ENCODE measurements at regions not wholly inside any gene's neighbourhood (a gene's known extent, or its start where the extent isn't known, plus 50 kb on each side); places are given as distances from the start of the nearest gene placed in this dataset.
A peak's percentile ranks its signal among the peaks of the same experiment; 100 is the strongest.

- DNase-seq: no peak
- no peak overlapping the region for H3K4me3 Mint-ChIP-seq
- ATAC-seq: no peak
- H3K9me3 Mint-ChIP-seq: peaks cover 6% of the 10 kb centered on the region
- H3K4me1 Mint-ChIP-seq (ENCODE audit: low read depth): peaks cover 27% of the 10 kb centered on the region
- peaks cover 3% of the 10 kb centered on the region for H3K27me3 Mint-ChIP-seq
- no peaks in the 10 kb centered on the region for H3K36me3 Mint-ChIP-seq (ENCODE audit: low read depth)
- CTCF ChIA-PET: interaction anchor here (4.7 kb wide), 1 partner anchor 284 kb away, joined by 22 read pairs; no protein-coding TSS in a partner anchor
- POLR2A ChIA-PET: no interaction called here
- no peak for TF ChIP-seq CTCF (IDR thresholded peaks at IDR 0.05)
- intact Hi-C loops (cut with micrococcal nuclease): no loop called here
- no peak overlapping the region for H3K27ac Mint-ChIP-seq
These were observed 74.9 kb upstream of the DLX2 start for GRCh38 chr2:172177581-172177980.

- Mint-ChIP-seq H3K4me3 (no peak overlapping the region), H3K36me3 (ENCODE audit: low read depth) (no peaks in the 10 kb centered on the region), H3K27ac (no peak overlapping the region), H3K4me1 (ENCODE audit: low read depth) (peaks cover 27% of the 10 kb centered on the region), H3K9me3 (peaks cover 6% of the 10 kb centered on the region), H3K27me3 (peaks cover 3% of the 10 kb centered on the region)
- CTCF ChIA-PET: interaction anchor here (4.7 kb wide), 1 partner anchor 284 kb away, joined by 22 read pairs; no protein-coding TSS in a partner anchor
- ATAC-seq (no peak), DNase-seq (no peak)
- TF ChIP-seq CTCF (IDR thresholded peaks at IDR 0.05): no peak
- intact Hi-C loops (cut with micrococcal nuclease): no loop called here
- POLR2A ChIA-PET: no interaction called here
These were observed 75.3 kb upstream of the DLX2 start for GRCh38 chr2:172177996-172178395.

- H3K36me3 Mint-ChIP-seq (ENCODE audit: low read depth): no peaks in the 10 kb centered on the region
- H3K9me3 Mint-ChIP-seq: peaks cover 6% of the 10 kb centered on the region
- H3K27me3 Mint-ChIP-seq: no peaks in the 10 kb centered on the region
- intact Hi-C loops (cut with micrococcal nuclease): no loop called here
- CTCF ChIA-PET: interaction anchor here (4.7 kb wide), 1 partner anchor 283 kb away, joined by 22 read pairs; no protein-coding TSS in a partner anchor
- no peak overlapping the region for H3K4me3 Mint-ChIP-seq
- ATAC-seq (peak; percentile 45), DNase-seq (peak; percentile 48)
- no peak overlapping the region for H3K27ac Mint-ChIP-seq
- no peak for TF ChIP-seq CTCF (IDR thresholded peaks at IDR 0.05)
- H3K4me1 Mint-ChIP-seq (ENCODE audit: low read depth): peaks cover 25% of the 10 kb centered on the region
- POLR2A ChIA-PET: no interaction called here
These were observed 76.5 kb upstream of the DLX2 start for GRCh38 chr2:172179045-172179701.

GRCh38 chr2:172181840-172182239, 79.1 kb upstream of the DLX2 start:
- H3K27ac Mint-ChIP-seq: no peak overlapping the region

More at GRCh38 chr2:172181840-172182239, 79.1 kb upstream of the DLX2 start:
- H3K4me1 Mint-ChIP-seq (ENCODE audit: low read depth): peaks cover 25% of the 10 kb centered on the region
- H3K4me3 Mint-ChIP-seq: no peak overlapping the region
- CTCF ChIA-PET: no interaction called here
- DNase-seq: no peak
- ATAC-seq: no peak
- TF ChIP-seq CTCF (IDR thresholded peaks at IDR 0.05): no peak
- peaks cover 3% of the 10 kb centered on the region for H3K9me3 Mint-ChIP-seq
- intact Hi-C loops (cut with micrococcal nuclease): no loop called here
- H3K27me3 Mint-ChIP-seq: no peaks in the 10 kb centered on the region
- H3K36me3 Mint-ChIP-seq (ENCODE audit: low read depth): no peaks in the 10 kb centered on the region
- POLR2A ChIA-PET: no interaction called here
